GM18867 (cell line): ENCODE measurements at regions not wholly inside any gene's neighbourhood (a gene's known extent, or its start where the extent isn't known, plus 50 kb on each side); places are given as distances from the start of the nearest gene placed in this dataset.
"Not testable (repeated sequence)": the region's sequence is repeated elsewhere in the genome, so short reads cannot be mapped to it uniquely, and the experiment has no call there.

Experiments used
- ATAC-seq: cut with Tn5 transposase; IDR thresholded peaks from one replicate; pipeline ENCODE4 v1.9.1; 2021; ENCODE audit warnings: mild to moderate bottlenecking, moderate library complexity; ENCODE audit not compliant: unreplicated experiment

- ATAC-seq, result no peak
Observed at GRCh38 chr14:98924046-98924445, 348.0 kb downstream of the BCL11B start.

- no peak for ATAC-seq
Observed at GRCh38 chr14:98925354-98926040, 346.5 kb downstream of the BCL11B start.

- ATAC-seq, result no peak
Observed at GRCh38 chr14:98926146-98926545, 345.9 kb downstream of the BCL11B start.

- no peak for ATAC-seq
Observed at GRCh38 chr14:98926801-98927200, 345.2 kb downstream of the BCL11B start.

GRCh38 chr14:98927986-98928385 lies 344.0 kb downstream of the BCL11B start:
- no peak for ATAC-seq

GRCh38 chr14:98928418-98928817 lies 343.6 kb downstream of the BCL11B start:
- no peak for ATAC-seq

GRCh38 chr14:98931126-98931525 lies 340.9 kb downstream of the BCL11B start:
- no peak for ATAC-seq

- no peak for ATAC-seq
Observed at GRCh38 chr14:98931911-98932310, 340.1 kb downstream of the BCL11B start.

GRCh38 chr14:98932431-98933325 lies 339.3 kb downstream of the BCL11B start:
- no peak for ATAC-seq

GRCh38 chr14:98934569-98934968 lies 337.4 kb downstream of the BCL11B start:
- ATAC-seq, result not testable (repeated sequence)

- ATAC-seq, result no peak
Observed at GRCh38 chr14:98935921-98936320, 336.1 kb downstream of the BCL11B start.

GRCh38 chr14:98937021-98937420 lies 335.0 kb downstream of the BCL11B start:
- ATAC-seq, result no peak

GRCh38 chr14:98937712-98938505 lies 334.1 kb downstream of the BCL11B start:
- ATAC-seq, result no peak

- ATAC-seq, result no peak
Observed at GRCh38 chr14:98940693-98941437, 331.1 kb downstream of the BCL11B start.

GRCh38 chr14:98941481-98941880 lies 330.5 kb downstream of the BCL11B start:
- no peak for ATAC-seq

- no peak for ATAC-seq
Observed at GRCh38 chr14:98943907-98944306, 328.1 kb downstream of the BCL11B start.

GRCh38 chr14:98944989-98945388 lies 327.0 kb downstream of the BCL11B start:
- ATAC-seq, result no peak

- no peak for ATAC-seq
Observed at GRCh38 chr14:98945611-98946570, 326.1 kb downstream of the BCL11B start.

- ATAC-seq, result no peak
Observed at GRCh38 chr14:98946940-98947339, 325.1 kb downstream of the BCL11B start.
